ENCODE measurements at regions not wholly inside any gene's neighbourhood (a gene's known extent, or its start where the extent isn't known, plus 50 kb on each side); places are given as distances from the start of the nearest gene placed in this dataset.

- TF ChIP-seq CTCF (IDR thresholded peaks at IDR 0.05), result no peak
- no peak for TF ChIP-seq TCF7 (CRISPR knock-in tag; IDR thresholded peaks at IDR 0.05; ENCODE audit: low read depth)
Observed at GRCh38 chr7:79734181-79734580, 280.7 kb upstream of the MAGI2 start.
